ENCODE measurements at regions not wholly inside any gene's neighbourhood (a gene's known extent, or its start where the extent isn't known, plus 50 kb on each side); places are given as distances from the start of the nearest gene placed in this dataset.

DNA sequence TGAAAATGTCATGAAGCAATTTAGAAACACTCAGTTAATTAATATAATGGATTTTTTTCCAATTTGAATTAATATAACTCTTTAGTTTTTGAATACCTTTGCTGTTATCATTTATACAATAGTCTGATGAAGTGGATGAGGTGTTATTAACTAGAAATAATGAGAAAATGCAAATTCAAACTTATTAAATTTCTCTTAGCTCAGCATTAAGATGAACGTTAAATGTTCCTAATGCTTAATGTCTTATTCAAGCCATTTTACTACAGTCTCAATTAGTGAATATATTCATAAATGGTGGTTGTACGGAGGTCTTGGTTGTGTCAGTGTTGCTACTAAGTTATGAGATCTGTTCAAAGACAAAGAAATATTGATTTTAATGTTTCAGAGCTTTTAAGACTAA, 186.3 kb downstream of the DTHD1 start:
- peaks cover 6% of the 10 kb centered on the region for H3K27me3 Mint-ChIP-seq
- H3K27ac Mint-ChIP-seq: no peak overlapping the region
- no peaks in the 10 kb centered on the region for H3K4me1 Mint-ChIP-seq (ENCODE audit: low read depth)
- no peaks in the 10 kb centered on the region for H3K9me3 Mint-ChIP-seq (ENCODE audit: low read depth)
- no peaks in the 10 kb centered on the region for H3K36me3 Mint-ChIP-seq
- no peak overlapping the region for H3K4me3 Mint-ChIP-seq

DNA sequence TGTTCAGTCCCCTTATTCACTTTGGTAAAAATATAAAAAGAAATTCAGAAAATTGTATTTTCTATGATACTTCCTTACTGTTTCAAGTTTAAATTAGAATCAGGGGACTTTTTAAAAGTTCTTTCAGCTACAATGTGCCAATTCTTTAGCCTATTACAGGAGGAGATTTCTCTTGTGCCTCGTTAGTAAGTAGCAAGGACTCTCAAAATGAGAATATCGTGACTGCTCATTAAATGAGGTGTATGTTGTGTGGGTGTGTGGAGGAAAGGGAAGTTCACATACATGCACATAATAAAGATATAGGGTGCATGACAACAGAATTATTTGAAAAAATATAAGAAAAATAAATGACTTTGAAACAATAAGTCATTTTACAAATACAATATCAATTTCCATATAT, 190.5 kb downstream of the DTHD1 start:
- H3K27me3 Mint-ChIP-seq: peaks cover 6% of the 10 kb centered on the region
- H3K4me1 Mint-ChIP-seq (ENCODE audit: low read depth): no peaks in the 10 kb centered on the region
- no peaks in the 10 kb centered on the region for H3K9me3 Mint-ChIP-seq (ENCODE audit: low read depth)
- H3K27ac Mint-ChIP-seq: no peak overlapping the region
- no peaks in the 10 kb centered on the region for H3K36me3 Mint-ChIP-seq
- no peak overlapping the region for H3K4me3 Mint-ChIP-seq

DNA sequence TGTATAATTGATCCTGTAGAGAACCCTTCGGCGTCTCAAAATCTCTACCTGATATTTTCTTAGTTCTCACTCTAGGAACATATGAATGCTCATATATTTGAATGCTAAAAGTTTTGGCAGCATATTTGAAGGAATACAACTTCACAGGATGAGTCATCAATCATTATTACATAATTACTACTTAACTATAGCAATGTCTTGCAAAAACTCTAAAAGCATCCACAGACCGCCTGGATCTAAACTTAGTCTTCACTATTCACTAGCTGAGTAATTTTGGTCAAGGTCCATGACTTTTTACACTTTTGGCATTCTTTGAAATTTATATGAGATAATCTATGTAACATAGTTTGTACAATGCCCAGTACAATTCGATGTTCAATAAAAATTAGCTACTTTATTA, 194.7 kb downstream of the DTHD1 start:
- no peaks in the 10 kb centered on the region for H3K9me3 Mint-ChIP-seq (ENCODE audit: low read depth)
- H3K4me1 Mint-ChIP-seq (ENCODE audit: low read depth): no peaks in the 10 kb centered on the region
- H3K27me3 Mint-ChIP-seq: peaks cover 8% of the 10 kb centered on the region
- H3K4me3 Mint-ChIP-seq: no peak overlapping the region
- H3K27ac Mint-ChIP-seq: no peak overlapping the region
- H3K36me3 Mint-ChIP-seq: no peaks in the 10 kb centered on the region

GRCh38 chr4:36477861-36478260, 196.4 kb downstream of the DTHD1 start:
- Mint-ChIP-seq H3K27me3 (peaks cover 11% of the 10 kb centered on the region), H3K4me3 (no peak overlapping the region), H3K27ac (no peak overlapping the region), H3K36me3 (no peaks in the 10 kb centered on the region), H3K4me1 (ENCODE audit: low read depth) (no peaks in the 10 kb centered on the region), H3K9me3 (ENCODE audit: low read depth) (no peaks in the 10 kb centered on the region)

- H3K9me3 Mint-ChIP-seq (ENCODE audit: low read depth): no peaks in the 10 kb centered on the region
- H3K4me3 Mint-ChIP-seq: no peak overlapping the region
- H3K4me1 Mint-ChIP-seq (ENCODE audit: low read depth): no peaks in the 10 kb centered on the region
- no peak overlapping the region for H3K27ac Mint-ChIP-seq
- peaks cover 11% of the 10 kb centered on the region for H3K27me3 Mint-ChIP-seq
- no peaks in the 10 kb centered on the region for H3K36me3 Mint-ChIP-seq
These were observed 204.5 kb downstream of the DTHD1 start for GRCh38 chr4:36485885-36486284.

- Mint-ChIP-seq H3K4me3 (no peak overlapping the region), H3K27ac (no peak overlapping the region), H3K9me3 (ENCODE audit: low read depth) (no peaks in the 10 kb centered on the region), H3K4me1 (ENCODE audit: low read depth) (no peaks in the 10 kb centered on the region), H3K27me3 (no peaks in the 10 kb centered on the region), H3K36me3 (no peaks in the 10 kb centered on the region)
These were observed 208.4 kb downstream of the DTHD1 start for GRCh38 chr4:36489798-36490197.

GRCh38 chr4:36492041-36492440, 210.6 kb downstream of the DTHD1 start:
- H3K9me3 Mint-ChIP-seq (ENCODE audit: low read depth): no peaks in the 10 kb centered on the region

GRCh38 chr4:36492590-36492989, 211.2 kb downstream of the DTHD1 start:
- H3K36me3 Mint-ChIP-seq: no peaks in the 10 kb centered on the region
- no peaks in the 10 kb centered on the region for H3K27me3 Mint-ChIP-seq
- no peaks in the 10 kb centered on the region for H3K9me3 Mint-ChIP-seq (ENCODE audit: low read depth)
- H3K27ac Mint-ChIP-seq: no peak overlapping the region
- H3K4me3 Mint-ChIP-seq: no peak overlapping the region
- H3K4me1 Mint-ChIP-seq (ENCODE audit: low read depth): no peaks in the 10 kb centered on the region

More at GRCh38 chr4:36492041-36492440, 210.6 kb downstream of the DTHD1 start:
- Mint-ChIP-seq H3K4me1 (ENCODE audit: low read depth) (no peaks in the 10 kb centered on the region), H3K27me3 (no peaks in the 10 kb centered on the region), H3K27ac (no peak overlapping the region), H3K4me3 (no peak overlapping the region), H3K36me3 (no peaks in the 10 kb centered on the region)

- H3K27ac Mint-ChIP-seq: no peak overlapping the region
- H3K9me3 Mint-ChIP-seq (ENCODE audit: low read depth): no peaks in the 10 kb centered on the region
- H3K4me1 Mint-ChIP-seq (ENCODE audit: low read depth): no peaks in the 10 kb centered on the region
- H3K27me3 Mint-ChIP-seq: no peaks in the 10 kb centered on the region
- H3K4me3 Mint-ChIP-seq: no peak overlapping the region
- H3K36me3 Mint-ChIP-seq: no peaks in the 10 kb centered on the region
These were observed 211.8 kb downstream of the DTHD1 start for GRCh38 chr4:36493251-36493650.

DNA sequence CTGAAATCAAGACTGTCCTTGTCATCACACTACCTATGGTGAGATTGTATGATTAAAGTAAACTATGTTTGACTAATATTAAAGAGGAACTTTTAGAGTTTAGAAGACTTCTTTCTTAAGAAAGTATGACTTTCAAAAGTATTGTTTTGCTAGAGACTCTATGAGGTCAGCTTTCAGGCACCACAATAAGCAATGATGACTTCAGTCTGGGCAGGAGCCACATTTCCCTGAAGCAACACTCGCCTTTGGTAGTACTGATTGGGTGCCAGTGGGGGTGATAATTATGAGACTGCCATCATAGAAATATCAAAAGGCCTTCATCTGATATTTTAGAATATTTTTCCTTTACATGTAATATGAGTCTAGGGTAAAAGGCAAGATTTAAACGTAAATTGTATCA, 212.6 kb downstream of the DTHD1 start:
- no peaks in the 10 kb centered on the region for H3K27me3 Mint-ChIP-seq
- no peak overlapping the region for H3K4me3 Mint-ChIP-seq
- H3K4me1 Mint-ChIP-seq (ENCODE audit: low read depth): no peaks in the 10 kb centered on the region
- no peak overlapping the region for H3K27ac Mint-ChIP-seq
- no peaks in the 10 kb centered on the region for H3K36me3 Mint-ChIP-seq
- no peaks in the 10 kb centered on the region for H3K9me3 Mint-ChIP-seq (ENCODE audit: low read depth)

DNA sequence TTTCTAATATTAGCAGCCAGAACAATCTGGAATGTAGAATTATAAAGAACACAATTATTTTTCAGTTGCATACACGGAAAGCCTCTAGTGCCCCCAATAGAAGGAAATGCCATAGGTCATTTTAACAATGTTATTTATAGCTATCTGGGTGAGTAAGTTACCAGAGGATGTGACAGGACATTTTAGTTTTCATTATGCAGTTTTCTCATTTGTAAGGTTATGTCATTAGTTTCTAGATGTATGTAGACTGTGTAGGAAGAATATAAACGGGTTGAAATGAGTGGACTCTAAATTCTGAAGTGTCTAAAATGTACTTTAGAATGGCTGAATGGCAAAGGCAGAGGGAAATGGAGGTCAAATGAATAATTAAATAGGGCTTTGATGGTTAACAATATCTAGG, 213.3 kb downstream of the DTHD1 start:
- Mint-ChIP-seq H3K27ac (no peak overlapping the region), H3K9me3 (ENCODE audit: low read depth) (no peaks in the 10 kb centered on the region), H3K27me3 (no peaks in the 10 kb centered on the region), H3K4me3 (no peak overlapping the region), H3K4me1 (ENCODE audit: low read depth) (no peaks in the 10 kb centered on the region), H3K36me3 (no peaks in the 10 kb centered on the region)

DNA sequence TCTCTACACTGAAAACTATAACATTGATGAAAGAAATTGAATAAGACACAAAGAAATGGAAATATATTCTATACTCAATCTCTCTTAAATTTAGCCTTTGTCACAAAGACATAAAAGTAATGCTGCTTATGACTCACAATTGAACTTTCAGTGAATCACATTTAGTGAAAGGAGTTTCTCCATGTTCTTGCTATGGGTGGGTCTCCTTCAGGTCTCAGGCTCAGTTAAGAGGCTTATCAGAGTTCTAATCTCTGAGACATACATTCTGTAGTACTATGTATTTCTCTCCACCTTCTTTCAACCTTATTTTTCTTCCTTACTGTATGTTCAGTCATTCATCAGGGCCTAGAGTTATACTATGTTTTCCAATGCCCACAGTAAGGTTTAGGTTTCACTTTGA, 220.9 kb downstream of the DTHD1 start:
- no peak overlapping the region for H3K27ac Mint-ChIP-seq
- peaks cover 6% of the 10 kb centered on the region for H3K27me3 Mint-ChIP-seq
- no peak overlapping the region for H3K4me3 Mint-ChIP-seq
- H3K9me3 Mint-ChIP-seq (ENCODE audit: low read depth): no peaks in the 10 kb centered on the region
- no peaks in the 10 kb centered on the region for H3K36me3 Mint-ChIP-seq
- no peaks in the 10 kb centered on the region for H3K4me1 Mint-ChIP-seq (ENCODE audit: low read depth)

GRCh38 chr4:36508394-36508793, 227.0 kb downstream of the DTHD1 start:
- Mint-ChIP-seq H3K27ac (no peak overlapping the region), H3K9me3 (ENCODE audit: low read depth) (no peaks in the 10 kb centered on the region), H3K27me3 (peaks cover 11% of the 10 kb centered on the region), H3K36me3 (no peaks in the 10 kb centered on the region), H3K4me1 (ENCODE audit: low read depth) (no peaks in the 10 kb centered on the region), H3K4me3 (no peak overlapping the region)

DNA sequence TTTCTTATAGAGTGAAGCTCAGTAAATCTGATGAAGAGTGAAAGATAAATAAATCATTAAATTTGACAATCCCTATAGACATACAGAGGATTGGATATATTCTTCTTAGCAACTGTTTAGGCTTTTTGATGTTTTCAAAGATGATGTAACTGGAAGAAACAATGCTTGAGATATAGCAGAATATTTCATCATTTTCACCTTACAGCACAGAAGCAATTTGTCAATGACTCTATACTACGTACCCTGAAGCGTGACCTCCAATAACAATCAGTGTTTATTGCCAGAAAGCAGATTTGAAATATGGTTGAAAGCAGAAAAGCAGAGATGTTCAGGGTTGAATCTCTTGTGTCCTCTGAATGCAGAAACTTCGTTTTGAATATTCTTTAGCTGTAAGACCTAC, 228.4 kb downstream of the DTHD1 start:
- Mint-ChIP-seq H3K9me3 (ENCODE audit: low read depth) (no peaks in the 10 kb centered on the region), H3K27me3 (peaks cover 8% of the 10 kb centered on the region), H3K4me3 (no peak overlapping the region), H3K27ac (no peak overlapping the region), H3K36me3 (no peaks in the 10 kb centered on the region), H3K4me1 (ENCODE audit: low read depth) (no peaks in the 10 kb centered on the region)

GRCh38 chr4:36511785-36512184, 230.4 kb downstream of the DTHD1 start:
- Mint-ChIP-seq H3K4me1 (ENCODE audit: low read depth) (no peaks in the 10 kb centered on the region), H3K27ac (no peak overlapping the region), H3K9me3 (ENCODE audit: low read depth) (no peaks in the 10 kb centered on the region), H3K36me3 (no peaks in the 10 kb centered on the region), H3K4me3 (no peak overlapping the region), H3K27me3 (peaks cover 8% of the 10 kb centered on the region)

DNA sequence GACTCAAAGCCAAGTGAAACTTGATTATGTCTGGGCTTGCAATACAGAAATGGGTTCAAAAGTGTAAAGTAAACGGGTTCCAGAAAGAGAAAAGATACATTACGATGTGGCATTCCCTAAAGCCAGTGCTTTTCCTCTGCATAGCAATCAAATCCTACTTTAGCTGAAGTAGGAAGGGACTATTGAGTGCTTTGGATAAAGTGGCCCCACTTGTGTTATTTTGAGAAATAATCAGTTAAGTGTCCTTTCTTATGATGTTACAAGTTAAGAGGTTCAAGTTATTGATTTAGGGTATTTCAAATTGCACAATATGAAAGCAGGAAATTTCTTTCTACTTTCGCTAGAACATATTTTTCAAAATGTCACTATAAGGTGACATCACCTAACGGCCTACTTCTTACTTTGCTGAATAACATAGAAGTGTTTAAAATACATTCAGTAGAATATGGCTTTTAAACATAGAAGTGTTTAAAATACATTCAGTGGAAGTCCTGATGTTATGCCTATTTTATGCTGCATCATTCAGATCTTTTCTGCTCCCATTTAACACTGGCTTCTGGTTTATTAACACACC, 235.2 kb downstream of the DTHD1 start:
- Mint-ChIP-seq H3K4me3 (no peak overlapping the region), H3K9me3 (ENCODE audit: low read depth) (no peaks in the 10 kb centered on the region), H3K36me3 (no peaks in the 10 kb centered on the region), H3K4me1 (ENCODE audit: low read depth) (no peaks in the 10 kb centered on the region), H3K27ac (no peak overlapping the region), H3K27me3 (peaks cover 1% of the 10 kb centered on the region)
